KBM-7 (cell line): ENCODE measurements at regions not wholly inside any gene's neighbourhood (a gene's known extent, or its start where the extent isn't known, plus 50 kb on each side); places are given as distances from the start of the nearest gene placed in this dataset.
"Not testable (repeated sequence)": the region's sequence is repeated elsewhere in the genome, so short reads cannot be mapped to it uniquely, and the experiment has no call there.

Experiments used
- DNase-seq: peaks from one replicate; pipeline ENCODE4 v3.0.0-alpha.2; 2015
- in situ Hi-C: fragments of 300-500 bp; cut with MboI; formaldehyde crosslinking; loops from 2 replicates; pipeline ENCODE4 v1.14.3; 2020; ENCODE audit warnings: low sequenced_read_pairs, low pct_unique_long_range_greater_than_20kb, mixed read lengths

DNA sequence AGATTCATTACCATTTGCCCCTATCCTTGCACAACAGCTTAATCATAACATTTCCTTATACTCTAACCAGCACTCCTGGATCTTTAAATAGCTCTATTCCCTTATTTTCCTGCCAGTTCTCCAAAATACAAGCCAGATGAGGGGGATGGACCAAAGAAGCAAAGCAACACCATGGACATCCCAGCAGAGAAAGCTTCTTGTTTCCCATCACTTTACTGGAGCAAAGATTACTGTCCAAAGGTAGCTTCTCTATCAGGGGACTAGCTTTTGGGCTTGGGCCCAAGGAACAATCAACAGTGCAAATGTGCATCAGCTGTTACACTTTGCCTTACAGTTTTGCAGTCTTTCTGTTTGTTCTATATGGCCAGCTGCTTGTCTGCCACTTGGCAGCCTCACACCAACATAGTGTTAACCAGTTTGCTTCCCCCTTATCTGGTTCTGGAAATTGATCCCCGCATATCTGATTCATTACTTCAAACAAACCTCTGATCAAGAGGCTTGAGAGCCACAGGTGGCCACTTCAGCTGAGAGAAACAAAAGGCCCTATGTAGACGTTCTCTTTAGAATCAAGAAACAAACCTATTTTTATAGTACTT, 814.3 kb downstream of the METTL15 start:
- no peak for DNase-seq
- in situ Hi-C loops = no loop called here

DNA sequence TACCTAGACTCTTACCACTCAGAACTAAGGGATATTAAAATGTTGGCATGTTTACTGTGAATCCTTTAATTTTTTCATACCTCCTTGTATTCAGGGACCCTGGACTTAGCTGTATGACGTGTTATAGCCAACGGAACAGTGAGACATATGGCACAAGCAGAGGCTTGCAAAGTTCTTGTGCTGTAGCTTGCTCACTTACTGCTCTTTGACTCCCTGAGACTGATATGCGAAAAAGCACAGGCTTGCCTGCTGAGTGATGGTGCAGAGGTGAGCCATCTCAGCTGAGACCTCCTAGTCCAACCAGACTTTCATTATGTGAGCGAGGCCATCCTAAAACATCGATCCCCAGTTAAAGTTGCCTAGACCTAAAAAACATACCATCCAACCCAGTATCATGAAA, 811.0 kb downstream of the METTL15 start:
- in situ Hi-C loops = no loop called here
- DNase-seq = no peak

- in situ Hi-C loops = no loop called here
- no peak for DNase-seq
Observed at GRCh38 chr11:28913883-28914282, 805.7 kb downstream of the METTL15 start.

DNA sequence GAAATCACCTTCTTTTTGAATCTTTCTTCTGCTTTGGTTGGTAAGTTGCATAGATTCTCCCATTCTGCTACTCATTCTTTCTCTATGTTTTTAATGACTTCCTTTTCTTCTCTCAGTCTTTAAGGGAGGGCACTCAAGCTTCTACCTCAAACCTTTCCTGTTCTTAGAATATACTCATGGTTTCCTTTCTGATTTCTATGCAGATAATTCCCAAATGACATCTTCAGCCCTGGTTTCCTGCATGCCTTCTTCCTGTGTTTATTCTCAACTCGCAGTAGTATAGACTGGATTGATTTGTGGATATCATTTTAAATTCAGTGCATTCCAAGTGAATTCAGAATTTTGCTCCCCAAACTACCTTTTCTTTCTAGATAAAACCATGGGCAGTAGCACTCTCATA, 803.6 kb downstream of the METTL15 start:
- DNase-seq = no peak
- in situ Hi-C loops = no loop called here

DNA sequence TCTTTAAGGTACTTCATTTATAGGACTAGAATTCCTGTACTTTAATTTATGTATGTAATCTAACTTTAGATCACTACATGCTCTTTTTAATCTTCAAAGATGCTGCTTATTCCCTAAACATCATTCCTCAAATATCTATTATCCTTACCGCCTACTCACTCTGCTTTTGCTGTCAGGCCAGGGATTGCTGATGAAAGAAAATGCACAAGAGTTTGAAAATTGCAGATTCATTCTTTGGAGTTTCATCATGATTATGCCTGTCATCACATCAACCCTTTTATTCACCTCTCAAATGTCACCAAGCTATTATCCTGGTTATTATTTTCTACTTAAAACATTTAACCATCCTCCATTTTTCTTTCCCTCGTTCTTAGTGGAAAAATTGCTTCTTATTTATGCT, 802.7 kb downstream of the METTL15 start:
- in situ Hi-C loops = no loop called here
- DNase-seq = no peak

DNA sequence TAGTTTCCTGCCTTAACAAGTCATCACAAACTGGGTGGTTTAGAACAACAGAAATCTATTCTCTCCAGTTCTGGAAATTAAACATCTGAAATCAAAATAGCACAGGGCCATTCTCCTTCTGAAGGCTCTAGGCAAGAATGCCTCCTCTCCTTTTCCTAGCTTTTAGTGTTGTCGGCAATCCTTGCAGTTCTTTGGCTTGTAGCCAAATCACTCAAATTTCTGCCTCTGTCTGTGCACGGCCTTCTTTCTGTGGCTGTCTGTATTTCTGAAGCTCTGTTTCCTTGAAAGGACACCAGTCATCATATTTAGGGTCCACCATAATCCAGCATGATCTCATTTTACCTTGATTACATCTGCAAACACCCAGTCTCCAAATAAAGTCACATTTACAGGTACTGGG, 795.5 kb downstream of the METTL15 start:
- in situ Hi-C loops = no loop called here
- DNase-seq = no peak

DNA sequence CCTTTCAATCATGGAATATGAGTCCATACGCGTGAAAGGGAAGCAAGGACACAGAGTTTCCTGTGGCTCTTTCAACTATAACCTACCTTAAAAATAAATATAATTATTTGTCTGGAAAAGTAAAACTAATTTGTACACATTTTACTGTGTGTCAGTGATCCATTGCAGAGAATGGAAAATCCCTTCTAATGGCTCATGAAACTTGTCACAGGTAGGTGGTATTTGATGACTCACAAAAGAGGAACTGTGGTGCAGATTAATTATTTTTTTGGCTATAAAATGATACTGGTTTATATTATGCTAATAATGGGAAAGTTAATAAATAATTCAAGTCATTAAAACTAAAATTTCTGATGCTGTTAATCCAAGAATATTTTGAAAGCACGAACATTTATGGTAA, 792.2 kb downstream of the METTL15 start:
- no peak for DNase-seq
- in situ Hi-C loops = no loop called here

GRCh38 chr11:28899706-28900105, 791.5 kb downstream of the METTL15 start:
- in situ Hi-C loops = no loop called here
- no peak for DNase-seq

DNA sequence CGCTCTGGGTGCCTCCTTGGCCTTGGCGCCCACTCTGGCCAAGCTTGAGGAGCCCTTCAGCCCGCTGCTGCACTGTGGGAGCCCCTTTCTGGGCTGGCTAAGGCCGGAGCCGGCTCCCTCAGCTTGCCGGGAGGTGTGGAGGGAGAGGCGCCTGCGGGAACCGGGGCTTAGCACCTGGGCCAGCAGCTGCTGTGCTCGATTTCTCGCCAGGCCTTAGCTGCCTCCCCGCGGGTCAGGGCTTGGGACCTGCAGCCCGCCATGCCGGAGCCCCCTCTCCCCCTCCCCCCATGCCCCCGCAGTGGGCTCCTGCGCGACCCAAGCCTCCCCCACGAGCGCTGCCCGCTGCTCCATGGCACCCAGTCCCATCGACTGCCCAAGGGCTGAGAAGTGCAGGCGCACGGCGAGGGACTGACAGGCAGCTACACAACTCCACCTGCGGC, 782.4 kb downstream of the METTL15 start:
- DNase-seq, in situ Hi-C loops: not testable (repeated sequence)

- in situ Hi-C loops = no loop called here
- no peak for DNase-seq
Observed at GRCh38 chr11:28887681-28888080, 779.5 kb downstream of the METTL15 start.

DNA sequence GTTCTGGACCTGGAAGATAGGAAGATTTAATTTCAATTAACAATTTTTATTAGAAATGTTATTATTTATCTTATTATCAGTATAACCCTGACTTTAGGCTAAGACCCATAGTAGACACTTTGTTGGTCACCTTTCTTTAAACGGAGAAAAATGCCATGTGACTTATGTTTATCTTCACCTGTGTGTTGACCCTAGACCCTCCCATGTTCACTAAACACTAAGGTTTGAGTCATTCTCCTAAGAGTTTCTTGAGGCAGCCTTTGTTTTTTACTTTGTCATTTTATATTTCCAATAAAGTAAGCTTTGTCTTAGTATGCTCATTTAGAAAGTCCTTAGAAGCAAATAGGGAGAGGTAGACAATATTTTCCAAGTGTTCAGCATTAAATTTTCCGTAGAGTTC, 771.7 kb downstream of the METTL15 start:
- DNase-seq = no peak
- in situ Hi-C loops = no loop called here

DNA sequence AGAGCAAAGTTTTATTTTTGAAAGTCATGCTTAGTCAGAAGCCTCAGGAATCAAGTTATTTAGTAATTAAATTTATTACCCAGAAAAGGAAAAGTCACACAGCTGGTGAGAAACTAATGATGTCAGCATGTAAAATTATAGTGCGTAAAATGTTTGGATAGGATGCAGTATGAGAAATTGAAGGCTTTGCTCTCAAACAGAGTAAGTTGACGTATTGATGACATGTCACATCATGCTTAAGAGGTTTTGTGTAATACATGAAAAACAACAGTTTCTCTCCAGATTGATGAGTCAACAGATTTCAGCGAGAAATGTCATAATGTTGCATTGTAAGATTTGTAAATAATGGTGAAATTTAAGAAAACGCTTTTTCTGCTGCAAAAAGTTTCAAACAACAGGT, 769.8 kb downstream of the METTL15 start:
- DNase-seq = no peak
- in situ Hi-C loops = no loop called here

- DNase-seq = no peak
- in situ Hi-C loops = no loop called here
Observed at GRCh38 chr11:28877340-28877739, 769.2 kb downstream of the METTL15 start.

DNA sequence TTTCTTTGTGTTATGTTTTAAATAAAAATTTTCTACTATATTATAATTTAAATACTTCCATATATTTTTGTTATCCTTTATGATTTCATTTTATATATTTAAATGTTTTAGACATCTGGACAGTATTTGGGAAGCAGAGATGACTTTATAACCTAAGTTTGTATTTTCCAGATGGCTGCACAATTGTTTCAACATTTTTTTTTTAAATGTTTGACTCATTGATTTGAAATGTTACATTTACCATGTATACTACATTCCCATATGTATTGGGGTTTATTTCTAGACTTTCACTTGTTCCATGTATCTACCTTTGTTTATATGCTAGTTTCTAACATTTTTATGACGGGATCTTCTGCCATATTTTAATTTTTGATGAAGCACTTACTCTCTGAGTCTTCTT, 766.5 kb downstream of the METTL15 start:
- no peak for DNase-seq
- in situ Hi-C loops = no loop called here

- no peak for DNase-seq
- in situ Hi-C loops = no loop called here
Observed at GRCh38 chr11:28871090-28871489, 762.9 kb downstream of the METTL15 start.

DNA sequence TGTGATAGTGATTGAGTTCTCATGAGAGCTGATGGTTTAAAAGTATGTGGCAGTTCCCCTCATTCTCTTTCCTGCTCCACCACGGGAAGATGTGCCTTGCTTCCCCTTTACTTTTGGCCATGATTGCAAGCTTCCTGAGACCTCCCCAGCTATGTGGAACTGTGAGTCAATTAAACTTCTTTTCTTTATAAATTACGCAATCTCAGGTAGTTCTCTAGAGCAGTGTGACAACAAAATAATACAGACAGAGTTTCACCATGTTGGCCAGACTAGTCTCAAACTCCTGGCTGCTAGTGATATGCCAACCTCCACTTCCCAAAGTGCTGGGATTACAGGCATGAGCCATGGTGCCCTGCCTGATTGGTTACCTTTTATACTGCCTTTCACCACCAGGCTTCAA, 755.2 kb downstream of the METTL15 start:
- in situ Hi-C loops = no loop called here

GRCh38 chr11:28860893-28861292, 752.7 kb downstream of the METTL15 start:
- DNase-seq = no peak
- in situ Hi-C loops = no loop called here

More for the DNA sequence above, 755.2 kb downstream of the METTL15 start:
- DNase-seq = no peak

- in situ Hi-C loops = no loop called here
- no peak for DNase-seq
Observed at GRCh38 chr11:28858076-28858475, 749.9 kb downstream of the METTL15 start.

GRCh38 chr11:28849053-28849452, 740.9 kb downstream of the METTL15 start:
- peak; percentile 2 for DNase-seq
- in situ Hi-C loops = no loop called here

- DNase-seq = no peak
- in situ Hi-C loops = no loop called here
Observed at GRCh38 chr11:28842716-28843115, 734.5 kb downstream of the METTL15 start.

GRCh38 chr11:28838741-28839140, 730.6 kb downstream of the METTL15 start:
- no peak for DNase-seq
- in situ Hi-C loops = no loop called here

DNA sequence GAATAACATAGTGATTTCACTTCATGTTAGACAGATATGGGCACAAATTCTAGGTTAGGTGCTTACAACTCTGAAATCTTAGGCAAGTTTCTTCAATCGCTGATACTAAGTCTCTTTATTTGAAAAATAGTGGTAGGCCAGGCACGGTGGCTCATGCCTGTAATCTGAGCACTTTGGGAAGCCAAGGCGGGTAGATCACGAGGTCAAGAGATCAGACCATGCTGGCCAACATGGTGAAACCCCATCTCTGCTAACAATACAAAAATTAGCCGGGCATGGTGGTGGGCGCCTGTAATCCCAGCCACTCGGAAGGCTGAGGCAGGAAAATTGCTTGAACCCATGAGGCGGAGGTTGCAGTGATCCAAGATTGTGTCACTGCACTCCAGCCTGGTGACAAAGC, 729.4 kb downstream of the METTL15 start:
- in situ Hi-C loops = no loop called here
- no peak for DNase-seq
